ENCODE measurements at regions not wholly inside any gene's neighbourhood (a gene's known extent, or its start where the extent isn't known, plus 50 kb on each side); places are given as distances from the start of the nearest gene placed in this dataset.

DNA sequence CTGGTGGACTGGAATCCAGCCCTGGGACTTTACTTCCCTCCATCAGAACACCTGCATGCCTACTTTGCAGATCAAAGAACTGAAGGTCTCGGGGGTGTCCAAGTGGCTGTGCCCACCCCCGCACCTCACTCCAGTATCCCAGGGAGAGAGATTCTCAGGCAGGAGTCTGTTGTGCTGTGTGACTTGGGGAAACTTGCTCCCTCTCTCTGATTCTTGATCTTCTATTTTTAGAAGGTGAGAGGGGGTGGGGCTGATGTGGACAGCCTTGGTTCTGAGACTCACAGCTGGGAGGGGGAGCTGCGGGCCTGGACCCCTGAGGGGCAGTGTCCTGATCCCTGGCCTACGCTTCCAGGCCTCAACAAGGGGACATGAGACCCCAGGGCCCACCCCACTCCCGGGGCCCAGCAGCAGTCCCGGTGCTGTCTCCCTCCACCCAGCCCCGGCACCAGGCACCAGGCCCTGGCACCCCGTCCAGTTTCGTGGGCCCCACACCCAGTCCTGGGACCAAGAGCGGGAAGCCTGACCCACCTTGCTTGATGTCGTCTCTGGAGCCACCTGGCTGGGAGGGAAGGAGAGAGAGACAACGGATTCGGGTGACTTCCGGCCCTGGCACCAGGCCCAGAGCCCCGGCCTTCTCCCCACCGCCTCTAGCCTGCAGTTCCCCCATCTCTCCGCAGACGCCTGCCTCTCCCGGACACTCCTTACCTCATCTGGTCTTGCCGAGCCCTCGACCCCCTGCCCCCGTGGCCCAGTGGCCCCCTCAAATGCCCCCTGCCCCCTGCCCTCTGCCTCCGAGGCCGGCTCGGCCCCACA, 74.0 kb upstream of the SPTLC1 start:
- TF ChIP-seq, protein P1, sequence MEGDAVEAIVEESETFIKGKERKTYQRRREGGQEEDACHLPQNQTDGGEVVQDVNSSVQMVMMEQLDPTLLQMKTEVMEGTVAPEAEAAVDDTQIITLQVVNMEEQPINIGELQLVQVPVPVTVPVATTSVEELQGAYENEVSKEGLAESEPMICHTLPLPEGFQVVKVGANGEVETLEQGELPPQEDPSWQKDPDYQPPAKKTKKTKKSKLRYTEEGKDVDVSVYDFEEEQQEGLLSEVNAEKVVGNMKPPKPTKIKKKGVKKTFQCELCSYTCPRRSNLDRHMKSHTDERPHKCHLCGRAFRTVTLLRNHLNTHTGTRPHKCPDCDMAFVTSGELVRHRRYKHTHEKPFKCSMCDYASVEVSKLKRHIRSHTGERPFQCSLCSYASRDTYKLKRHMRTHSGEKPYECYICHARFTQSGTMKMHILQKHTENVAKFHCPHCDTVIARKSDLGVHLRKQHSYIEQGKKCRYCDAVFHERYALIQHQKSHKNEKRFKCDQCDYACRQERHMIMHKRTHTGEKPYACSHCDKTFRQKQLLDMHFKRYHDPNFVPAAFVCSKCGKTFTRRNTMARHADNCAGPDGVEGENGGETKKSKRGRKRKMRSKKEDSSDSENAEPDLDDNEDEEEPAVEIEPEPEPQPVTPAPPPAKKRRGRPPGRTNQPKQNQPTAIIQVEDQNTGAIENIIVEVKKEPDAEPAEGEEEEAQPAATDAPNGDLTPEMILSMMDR (IDR thresholded peaks at IDR 0.05): no peak
- intact Hi-C loops (cut with DNase I): no loop called here
- Histone ChIP-seq H3K36me3 (no peaks in the 10 kb centered on the region), H3K27me3 (no peaks in the 10 kb centered on the region), H3K9me3 (no peaks in the 10 kb centered on the region), H3K4me3 (no peak overlapping the region), H3K4me1 (no peaks in the 10 kb centered on the region), H3K27ac (no peak overlapping the region)
- DNase-seq (ENCODE audit: low spot score in 2 of 2): no peak

DNA sequence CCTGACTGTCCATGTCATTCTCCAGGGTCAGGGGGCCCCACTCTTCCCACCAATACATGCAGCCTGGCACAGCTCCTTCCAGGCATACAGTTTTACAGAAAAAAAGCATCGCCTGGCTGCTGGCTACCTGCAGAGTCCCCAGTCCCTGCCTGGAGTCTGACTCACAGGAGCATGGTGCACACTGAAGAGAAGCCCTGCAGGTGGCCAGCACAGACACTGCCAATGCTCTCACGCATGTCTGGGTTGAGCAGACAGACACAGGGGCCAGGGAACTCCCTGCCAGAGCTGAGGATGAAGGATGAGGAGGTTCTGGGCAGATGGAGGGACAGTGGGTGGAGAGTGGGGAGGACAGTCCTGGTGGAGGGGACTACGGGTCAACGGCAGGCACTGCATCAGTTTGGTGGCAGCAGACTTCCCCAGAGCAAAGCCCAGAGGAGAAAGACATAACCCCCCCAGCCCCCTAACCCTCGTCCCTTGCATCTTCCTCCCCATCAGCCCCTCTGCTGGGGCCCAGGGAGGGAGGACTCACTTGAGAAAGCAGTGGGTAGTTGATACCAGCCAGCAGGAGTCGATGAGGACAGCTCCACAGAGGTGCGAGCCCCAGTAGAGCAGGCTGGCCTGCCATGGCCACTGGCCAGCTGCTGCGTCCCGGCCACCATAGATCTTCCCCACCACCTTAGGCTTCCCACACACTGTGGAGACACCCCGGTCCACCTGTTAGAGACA, 72.9 kb upstream of the SPTLC1 start:
- H3K27me3 ChIP-seq: no peaks in the 10 kb centered on the region
- H3K4me3 ChIP-seq: no peak overlapping the region
- H3K27ac ChIP-seq: no peak overlapping the region
- intact Hi-C loops (cut with DNase I): no loop called here
- DNase-seq (ENCODE audit: low spot score in 2 of 2): no peak
- H3K4me1 ChIP-seq: no peaks in the 10 kb centered on the region
- TF ChIP-seq, protein P1 (IDR thresholded peaks at IDR 0.05): no peak
- no peaks in the 10 kb centered on the region for H3K36me3 ChIP-seq
- no peaks in the 10 kb centered on the region for H3K9me3 ChIP-seq

DNA sequence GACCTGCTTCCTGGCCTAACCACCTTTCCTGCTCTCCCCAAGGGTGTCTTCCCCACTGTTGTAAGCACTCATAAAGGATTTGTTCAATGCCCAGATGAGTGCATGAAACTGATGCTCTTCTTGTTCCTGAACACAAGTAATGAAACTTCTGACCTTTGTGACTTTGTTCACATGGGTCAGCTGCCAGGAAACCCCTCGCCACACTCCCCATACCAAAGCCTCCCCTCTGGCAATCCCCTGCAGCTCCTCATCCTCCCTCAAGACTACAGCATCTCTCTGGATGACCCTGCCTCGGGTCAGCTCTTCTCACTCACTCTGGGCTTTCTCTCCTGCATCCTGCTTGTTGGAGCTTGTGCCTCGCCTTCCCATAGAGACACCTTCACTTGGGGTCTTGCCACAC, 72.2 kb upstream of the SPTLC1 start:
- H3K36me3 ChIP-seq: no peaks in the 10 kb centered on the region
- H3K4me3 ChIP-seq: no peak overlapping the region
- no peaks in the 10 kb centered on the region for H3K9me3 ChIP-seq
- H3K4me1 ChIP-seq: no peaks in the 10 kb centered on the region
- H3K27me3 ChIP-seq: no peaks in the 10 kb centered on the region
- DNase-seq (ENCODE audit: low spot score in 2 of 2): no peak
- no peak overlapping the region for H3K27ac ChIP-seq
- intact Hi-C loops (cut with DNase I): no loop called here
- TF ChIP-seq, protein P1 (IDR thresholded peaks at IDR 0.05): no peak

DNA sequence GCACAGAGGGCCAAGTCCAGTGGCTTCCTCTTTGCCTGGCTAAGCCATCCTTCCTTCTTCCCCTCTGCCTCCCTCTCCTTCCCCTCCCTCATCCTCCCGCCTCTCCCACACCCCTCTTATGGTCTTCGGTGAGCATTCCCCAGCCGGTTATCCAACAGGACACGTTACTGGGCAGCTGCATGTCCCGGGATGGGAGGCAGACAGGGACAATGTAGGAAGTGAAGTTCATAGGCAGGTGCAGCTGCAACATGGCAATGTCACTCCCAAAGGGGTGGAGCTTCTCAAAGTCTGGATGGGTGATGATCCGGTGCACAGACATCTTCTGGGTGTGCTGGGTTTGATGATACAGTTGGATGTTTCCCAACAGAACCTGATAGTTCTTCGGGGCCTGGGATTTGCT, 71.4 kb upstream of the SPTLC1 start:
- no peaks in the 10 kb centered on the region for H3K36me3 ChIP-seq
- intact Hi-C loops (cut with DNase I): no loop called here
- no peak overlapping the region for H3K4me3 ChIP-seq
- no peak overlapping the region for H3K27ac ChIP-seq
- TF ChIP-seq, protein P1 (IDR thresholded peaks at IDR 0.05): no peak
- H3K4me1 ChIP-seq: no peaks in the 10 kb centered on the region
- DNase-seq (ENCODE audit: low spot score in 2 of 2): no peak
- H3K9me3 ChIP-seq: no peaks in the 10 kb centered on the region
- H3K27me3 ChIP-seq: no peaks in the 10 kb centered on the region

DNA sequence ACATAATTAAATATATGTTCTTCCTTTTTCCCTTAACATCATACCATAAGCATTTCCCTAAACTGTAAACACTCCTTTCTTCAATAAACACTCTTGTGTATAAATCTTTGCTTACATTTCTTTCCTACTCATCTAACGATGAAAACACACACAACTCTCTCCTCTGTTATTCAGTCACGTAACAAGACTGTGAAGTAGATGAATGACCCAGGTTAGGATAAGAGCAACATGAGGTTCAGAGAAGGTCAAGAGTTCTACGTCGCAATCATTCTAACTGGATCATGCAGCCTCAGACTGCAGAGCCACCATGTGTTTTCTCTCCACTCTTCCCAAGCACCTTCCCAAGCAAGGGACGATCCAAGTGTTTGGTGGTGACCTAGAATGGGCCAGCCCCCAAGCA, 70.5 kb upstream of the SPTLC1 start:
- H3K4me1 ChIP-seq: no peaks in the 10 kb centered on the region
- no peak for DNase-seq (ENCODE audit: low spot score in 2 of 2)
- no peak overlapping the region for H3K4me3 ChIP-seq
- TF ChIP-seq, protein P1 (IDR thresholded peaks at IDR 0.05): no peak
- no peaks in the 10 kb centered on the region for H3K27me3 ChIP-seq
- H3K36me3 ChIP-seq: no peaks in the 10 kb centered on the region
- H3K9me3 ChIP-seq: no peaks in the 10 kb centered on the region
- no peak overlapping the region for H3K27ac ChIP-seq
- intact Hi-C loops (cut with DNase I): no loop called here

All from ascending aorta (tissue), 2 donors.